HG03139 (cell line): ENCODE measurements at regions not wholly inside any gene's neighbourhood (a gene's known extent, or its start where the extent isn't known, plus 50 kb on each side); places are given as distances from the start of the nearest gene placed in this dataset.

Source experiments
- ATAC-seq: cut with Tn5 transposase; IDR thresholded peaks from one replicate; pipeline ENCODE4 v1.9.1; 2021; ENCODE audit not compliant: unreplicated experiment

GRCh38 chr7:33700001-33700899, 205.1 kb upstream of the BMPER start:
- no peak for ATAC-seq

- ATAC-seq, result no peak
These were observed 204.1 kb upstream of the BMPER start for GRCh38 chr7:33701189-33701740.

- no peak for ATAC-seq
These were observed 203.4 kb upstream of the BMPER start for GRCh38 chr7:33701927-33702326.

GRCh38 chr7:33702514-33703054, 202.8 kb upstream of the BMPER start:
- ATAC-seq, result no peak

GRCh38 chr7:33705333-33705833, 200.0 kb upstream of the BMPER start:
- no peak for ATAC-seq

- no peak for ATAC-seq
These were observed 199.2 kb upstream of the BMPER start for GRCh38 chr7:33706186-33706585.

GRCh38 chr7:33706771-33707200, 198.6 kb upstream of the BMPER start:
- ATAC-seq, result no peak

GRCh38 chr7:33707427-33707826, 197.9 kb upstream of the BMPER start:
- no peak for ATAC-seq

GRCh38 chr7:33710608-33711007, 194.7 kb upstream of the BMPER start:
- ATAC-seq, result no peak

- ATAC-seq, result no peak
These were observed 193.9 kb upstream of the BMPER start for GRCh38 chr7:33711231-33712019.

- ATAC-seq, result no peak
These were observed 193.3 kb upstream of the BMPER start for GRCh38 chr7:33712020-33712414.

- ATAC-seq, result no peak
These were observed 191.1 kb upstream of the BMPER start for GRCh38 chr7:33714208-33714607.

GRCh38 chr7:33716581-33717477, 188.5 kb upstream of the BMPER start:
- ATAC-seq, result no peak

- ATAC-seq, result no peak
These were observed 186.2 kb upstream of the BMPER start for GRCh38 chr7:33719059-33719581.

GRCh38 chr7:33720139-33720538, 185.2 kb upstream of the BMPER start:
- ATAC-seq, result no peak

GRCh38 chr7:33720870-33721269, 184.5 kb upstream of the BMPER start:
- no peak for ATAC-seq

- no peak for ATAC-seq
These were observed 183.4 kb upstream of the BMPER start for GRCh38 chr7:33721895-33722294.

- no peak for ATAC-seq
These were observed 182.8 kb upstream of the BMPER start for GRCh38 chr7:33722383-33723101.

GRCh38 chr7:33724201-33724600, 181.1 kb upstream of the BMPER start:
- no peak for ATAC-seq
